Ovary (tissue), 7 donors: ENCODE measurements at regions not wholly inside any gene's neighbourhood (a gene's known extent, or its start where the extent isn't known, plus 50 kb on each side); places are given as distances from the start of the nearest gene placed in this dataset.

Experiments
- DNase-seq, 5 donors: peaks; one replicate each; pipeline ENCODE4 v3.0.0-alpha.2; 2019 to 2020
- H3K27ac ChIP-seq, 2 donors: fragments of 200-600 bp; one replicate each; pipeline versions ENCODE4 v1.5.1 to v1.8.0; 2019 to 2022
- H3K27me3 ChIP-seq: fragments of 200-600 bp; one replicate; pipeline ENCODE4 v1.8.0; 2022
- H3K36me3 ChIP-seq: fragments of 200-600 bp; sonication (generic); one replicate; pipeline ENCODE4 v1.5.1; 2019
- H3K4me1 ChIP-seq: one replicate; pipeline ENCODE4 v1.8.1; 2013; ENCODE audit warnings: mild to moderate bottlenecking, moderate library complexity; ENCODE audit not compliant: insufficient read depth
- H3K4me3 ChIP-seq: fragments of 200-600 bp; sonication (generic); one replicate; pipeline ENCODE4 v1.5.1; 2017
- H3K9me3 ChIP-seq, 2 donors: fragments of 200-600 bp in 1 of 2; sonication (generic) in 1 of 2; one replicate each; pipeline versions ENCODE4 v1.5.1 to v1.8.1; 2013 to 2019; ENCODE audit warnings: mild to moderate bottlenecking in 1 of 2, moderate library complexity in 1 of 2
- CTCF ChIP-seq, 3 donors: fragments of 450-650 bp in 2 of 3; fragments of 200-600 bp in 1 of 3; IDR thresholded peaks; one replicate each; pipeline versions ENCODE4 v1.5.1 to v1.8.0; 2016 to 2022; ENCODE audit warnings: antibody characterized with exemption in 3 of 3, mild to moderate bottlenecking in 1 of 3
- EP300 ChIP-seq: sonication (generic); formaldehyde crosslinking; IDR thresholded peaks from one replicate; pipeline ENCODE4 v1.6.1; 2017; ENCODE audit warnings: antibody characterized with exemption
- POLR2A ChIP-seq: fragments of 450-650 bp; IDR thresholded peaks from one replicate; pipeline ENCODE4 v1.6.1; 2017; ENCODE audit warnings: antibody characterized with exemption, mild to moderate bottlenecking, moderate library complexity
- WGBS, 3 donors: extraction: QIAGEN DNeasy Blood & Tissue Kit in 1 of 3; methylation state at CpG; one replicate each; pipeline versions ENCODE4 v1.1.5 to v1.1.7; 2013 to 2017; 5-methylcytosine and 5-hydroxymethylcytosine counted together
- intact Hi-C, 4 donors: fragments of 100-400 bp; cut with DNase I; formaldehyde crosslinking; loops; one replicate each; pipeline versions ENCODE4 v1.11.0 to v1.15.1; 2022 to 2023
- donor health status: DM: no; HTN: no; CAD: no; lungs with moderate emphysema.
- donor health status: DM: no; HTN: no; CAD: no.
- donor health status: Bipolar disorder and iron deficiency.
- donor health status: DM: no; HTN: no; CAD: no.
- donor health status: DM: yes; HTN: yes; CAD: no.

GRCh38 chr18:72648481-72648960 lies 104.4 kb upstream of the CBLN2 start:
- H3K9me3 ChIP-seq: no peaks in the 10 kb centered on the region
- H3K27me3 ChIP-seq: no peaks in the 10 kb centered on the region
- no peak overlapping the region for H3K4me3 ChIP-seq
- no peaks in the 10 kb centered on the region for H3K36me3 ChIP-seq
- intact Hi-C loops: no loop called here
- no peak for DNase-seq
- TF ChIP-seq CTCF (IDR thresholded peaks at IDR 0.05): no peak
- TF ChIP-seq POLR2A: no peak
- no peak for TF ChIP-seq EP300
- no peak overlapping the region for H3K27ac ChIP-seq
- H3K4me1 ChIP-seq: peaks cover 2% of the 10 kb centered on the region

GRCh38 chr18:72648079-72648478 lies 103.9 kb upstream of the CBLN2 start:
- H3K27ac ChIP-seq: no peak overlapping the region
- no peak for TF ChIP-seq CTCF (IDR thresholded peaks at IDR 0.05)
- no peak for TF ChIP-seq POLR2A
- no peak for TF ChIP-seq EP300
- no peak for DNase-seq
- 84 to 90% (median 84%) methylated on average over 3 of the region's 3 CpGs for WGBS, 3 donors
- no peaks in the 10 kb centered on the region for H3K27me3 ChIP-seq
- no peak overlapping the region for H3K4me3 ChIP-seq
- no peaks in the 10 kb centered on the region for H3K4me1 ChIP-seq
- no peaks in the 10 kb centered on the region for H3K36me3 ChIP-seq
- H3K9me3 ChIP-seq: no peaks in the 10 kb centered on the region
- intact Hi-C loops: no loop called here

GRCh38 chr18:72640557-72640956 lies 96.4 kb upstream of the CBLN2 start:
- no peaks in the 10 kb centered on the region for H3K27me3 ChIP-seq
- WGBS, 3 donors: 33 to 45% (median 40%) methylated on average over 2 of the region's 2 CpGs
- no peak for DNase-seq
- no peak overlapping the region for H3K27ac ChIP-seq
- TF ChIP-seq POLR2A: no peak
- no peak for TF ChIP-seq CTCF (IDR thresholded peaks at IDR 0.05)
- TF ChIP-seq EP300: no peak
- no peak overlapping the region for H3K4me3 ChIP-seq
- intact Hi-C loops: no loop called here
- no peaks in the 10 kb centered on the region for H3K4me1 ChIP-seq
- H3K36me3 ChIP-seq: no peaks in the 10 kb centered on the region
- H3K9me3 ChIP-seq: no peaks in the 10 kb centered on the region

- Histone ChIP-seq H3K4me3 (no peak overlapping the region), H3K36me3 (no peaks in the 10 kb centered on the region), H3K27ac (no peak overlapping the region), H3K4me1 (no peaks in the 10 kb centered on the region), H3K9me3 (no peaks in the 10 kb centered on the region), H3K27me3 (no peaks in the 10 kb centered on the region)
- intact Hi-C loops: no loop called here
- TF ChIP-seq EP300 (no peak), CTCF (IDR thresholded peaks at IDR 0.05) (no peak), POLR2A (no peak)
- WGBS, 3 donors: 48 to 69% (median 51%) methylated on average over 3 of the region's 3 CpGs
- no peak for DNase-seq
Measured at GRCh38 chr18:72638376-72638775, 94.2 kb upstream of the CBLN2 start.

GRCh38 chr18:72637721-72638120 lies 93.6 kb upstream of the CBLN2 start:
- Histone ChIP-seq H3K27ac (no peak overlapping the region), H3K9me3 (no peaks in the 10 kb centered on the region), H3K27me3 (no peaks in the 10 kb centered on the region), H3K4me1 (no peaks in the 10 kb centered on the region), H3K4me3 (no peak overlapping the region), H3K36me3 (no peaks in the 10 kb centered on the region)
- TF ChIP-seq CTCF (IDR thresholded peaks at IDR 0.05) (no peak), POLR2A (no peak), EP300 (no peak)
- intact Hi-C loops: no loop called here
- 73 to 78% (median 73%) methylated on average over 10 of the region's 10 CpGs for WGBS, 3 donors
- no peak for DNase-seq
